ENCODE measurements at regions not wholly inside any gene's neighbourhood (a gene's known extent, or its start where the extent isn't known, plus 50 kb on each side); places are given as distances from the start of the nearest gene placed in this dataset.

DNA sequence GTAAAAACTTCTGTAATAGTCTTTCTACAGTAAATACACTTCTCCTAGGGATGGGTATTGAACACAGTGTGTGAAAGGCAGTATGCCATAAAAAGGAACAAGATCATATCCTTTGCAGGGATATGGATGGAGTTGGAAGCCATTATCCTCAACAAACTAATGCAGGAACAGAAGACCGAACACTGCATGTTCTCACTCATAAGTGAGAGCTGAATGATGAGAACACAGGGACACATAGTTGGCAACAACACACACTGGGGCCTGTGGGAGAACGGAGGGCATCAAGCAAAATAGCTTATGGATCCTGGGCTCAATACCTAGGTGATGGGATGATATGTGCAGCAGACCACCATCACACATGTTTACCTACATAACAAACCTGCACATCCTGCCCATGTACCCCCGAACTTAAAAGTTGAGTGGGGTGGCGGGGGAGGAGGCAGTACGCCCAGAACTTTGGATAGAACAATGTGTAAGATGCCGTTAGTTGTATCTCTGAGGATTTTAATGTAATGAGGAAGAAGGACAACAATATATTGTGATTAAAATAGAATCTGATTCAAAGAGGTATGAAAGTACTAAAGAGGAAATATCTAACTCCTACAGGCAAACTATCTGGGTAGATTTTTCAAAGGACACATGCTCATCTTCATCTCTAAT is 183.2 kb downstream of the NDFIP2 start:
- DNase-seq (ENCODE audit: low read depth): no peak

DNA sequence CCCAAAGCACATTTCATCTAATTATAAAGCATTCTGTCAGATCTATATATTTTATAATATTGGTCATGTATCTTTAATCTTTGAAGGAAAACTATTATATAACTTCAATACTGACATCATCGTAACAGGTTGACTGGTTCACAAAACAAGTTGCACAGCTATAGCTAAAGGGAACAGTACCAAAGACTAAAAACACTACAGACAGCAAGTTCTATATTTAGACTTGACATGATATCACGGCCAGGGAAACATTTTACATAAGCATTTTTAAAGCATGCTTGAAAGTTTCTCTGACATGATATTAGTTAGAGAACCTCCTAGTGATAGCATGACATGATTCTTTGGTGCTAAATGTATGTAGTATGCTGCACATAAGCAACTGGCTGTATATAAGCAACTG is 182.5 kb downstream of the NDFIP2 start:
- no peak for DNase-seq (ENCODE audit: low read depth)

DNA sequence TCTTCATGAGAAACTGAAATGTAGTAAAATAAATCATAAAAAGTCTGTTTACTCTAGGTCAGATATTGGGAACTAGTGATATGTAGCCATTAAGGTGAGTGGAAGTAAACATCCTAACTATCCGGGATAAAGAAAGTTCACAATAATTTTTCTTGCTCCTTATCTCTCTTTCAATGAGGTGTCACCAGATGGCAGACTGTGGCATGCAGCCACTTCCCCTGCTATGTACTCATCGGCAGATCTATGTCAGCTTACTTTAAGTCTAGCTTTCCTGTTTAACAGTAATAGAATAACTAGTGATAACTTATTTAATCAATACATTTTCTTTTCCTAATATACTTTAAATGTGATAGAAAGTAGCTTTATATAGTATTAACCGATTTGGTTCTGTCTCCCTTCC is 181.9 kb downstream of the NDFIP2 start:
- DNase-seq (ENCODE audit: low read depth): no peak

DNA sequence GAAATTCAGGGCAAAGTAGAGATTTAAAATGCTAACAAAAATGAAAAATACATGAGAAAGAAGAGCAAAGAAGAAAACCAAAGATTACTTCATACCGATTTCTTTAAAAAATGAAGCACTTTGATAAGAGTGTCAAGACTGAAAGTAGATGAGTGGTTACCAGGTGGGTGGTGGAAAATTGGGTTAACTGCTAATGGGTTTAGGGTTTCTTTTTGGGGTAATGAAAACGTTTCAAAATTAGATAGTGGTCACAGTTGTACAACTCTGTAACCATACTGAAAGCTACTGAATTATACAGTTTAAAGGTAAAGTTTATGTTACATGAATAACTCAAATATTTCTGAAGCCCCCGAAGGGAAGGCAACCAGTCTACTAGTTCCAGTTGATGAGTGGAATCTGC is 179.4 kb downstream of the NDFIP2 start:
- DNase-seq (ENCODE audit: low read depth): no peak

DNA sequence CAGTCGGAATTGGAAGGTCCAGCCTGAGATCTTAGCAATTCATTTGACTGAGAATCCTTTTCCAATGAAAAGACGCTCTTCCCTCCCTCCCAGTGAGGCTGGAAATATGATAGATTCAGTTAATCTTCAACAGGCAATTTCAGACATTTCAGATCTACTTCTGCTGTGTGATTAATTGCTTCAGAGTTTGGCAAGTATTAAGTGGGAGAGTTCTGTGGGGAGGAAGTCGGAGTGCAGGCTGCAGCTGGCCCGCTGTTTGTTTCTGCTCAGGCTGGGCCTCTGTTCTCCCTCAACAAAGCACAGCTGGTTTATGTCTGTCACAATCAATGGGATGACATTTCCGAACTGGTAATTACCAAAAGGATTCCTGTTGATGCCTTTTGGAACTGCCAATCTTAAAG is 178.2 kb downstream of the NDFIP2 start:
- DNase-seq (ENCODE audit: low read depth): no peak

DNA sequence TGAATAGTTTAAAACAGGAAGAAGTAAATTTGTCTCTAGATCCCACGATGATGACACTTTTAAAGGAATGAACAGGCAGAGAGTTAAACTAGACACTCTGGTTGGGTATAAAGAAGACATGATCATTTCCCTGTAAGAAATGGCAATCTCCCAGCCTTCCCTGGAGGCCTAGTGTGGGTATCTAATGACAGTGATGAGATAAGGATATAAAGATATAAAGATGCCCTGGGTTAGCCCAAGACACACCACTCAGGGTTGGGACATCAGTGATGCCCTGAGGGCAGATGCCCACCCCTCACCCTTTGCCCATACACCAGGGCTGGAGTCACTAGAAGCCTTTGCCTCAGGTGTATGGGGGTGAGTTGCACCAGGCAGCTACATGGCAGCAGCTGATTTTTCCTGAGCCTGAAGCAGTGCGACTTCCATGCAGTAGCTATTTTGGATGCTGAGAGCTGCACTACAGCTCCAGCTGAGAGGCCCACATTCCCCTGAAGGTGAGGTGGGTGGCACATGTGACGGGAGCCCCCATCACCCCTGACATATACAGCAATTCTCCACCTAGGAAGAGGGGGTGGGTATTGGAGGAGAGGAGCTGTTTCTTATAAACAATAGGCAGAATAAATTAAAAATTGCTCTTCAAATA is 177.5 kb downstream of the NDFIP2 start:
- DNase-seq (ENCODE audit: low read depth): no peak

DNA sequence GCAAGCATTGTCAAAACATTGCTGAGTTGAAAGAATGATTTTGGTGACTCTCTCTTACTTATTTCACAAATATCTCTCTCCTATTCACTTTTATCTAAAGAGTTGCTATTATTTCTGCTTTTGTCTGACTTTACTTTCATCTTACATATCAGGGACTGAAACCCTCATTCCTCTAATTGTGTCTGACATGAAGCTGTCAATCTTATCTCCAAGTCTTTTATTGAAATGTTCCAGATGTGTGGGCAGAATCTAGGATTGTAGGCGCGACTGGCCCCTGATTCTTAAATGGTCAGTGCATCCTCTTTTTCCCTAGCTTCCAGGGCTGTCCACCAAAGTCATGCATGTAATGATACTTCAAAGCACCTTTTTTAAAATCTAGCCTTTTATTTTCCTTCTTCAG is 174.6 kb downstream of the NDFIP2 start:
- no peak for DNase-seq (ENCODE audit: low read depth)

DNA sequence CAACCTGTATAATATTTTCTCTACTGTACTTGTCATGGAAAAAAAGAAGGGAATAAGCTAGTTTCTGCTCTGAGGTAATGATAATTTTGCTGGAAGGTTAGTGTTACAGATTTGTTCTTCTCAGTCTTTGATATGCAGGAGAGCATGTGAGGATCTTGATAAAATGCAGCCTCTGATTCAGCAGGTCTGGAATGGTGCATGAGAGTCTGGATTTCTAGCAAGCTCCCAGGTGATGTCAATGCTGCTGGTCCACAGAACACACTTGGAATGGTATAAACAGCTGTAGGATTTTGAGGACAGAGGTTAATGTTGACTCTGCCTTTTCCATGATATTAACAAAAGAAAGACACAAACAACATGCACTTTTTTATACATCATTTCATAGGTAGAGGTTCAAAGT is 173.6 kb downstream of the NDFIP2 start:
- DNase-seq (ENCODE audit: low read depth): no peak

DNA sequence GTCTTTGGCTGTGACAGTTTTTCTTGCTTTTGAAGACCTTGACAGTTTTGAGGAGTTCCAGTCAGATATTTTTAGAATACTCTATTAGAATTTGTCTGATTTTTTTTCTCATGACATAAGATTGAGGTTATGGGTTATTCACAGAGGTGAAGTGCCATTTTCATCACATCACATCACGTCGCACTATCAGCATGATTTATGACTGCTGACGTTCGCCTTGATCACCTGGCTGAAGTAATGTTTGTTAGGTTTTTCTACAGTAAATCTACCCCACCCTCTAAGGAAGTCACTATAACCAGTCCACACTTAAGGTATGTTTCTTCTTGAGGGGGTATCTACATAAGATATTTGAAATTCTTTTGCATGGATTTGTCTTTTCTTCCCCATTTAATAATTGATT is 169.7 kb downstream of the NDFIP2 start:
- DNase-seq (ENCODE audit: low read depth): no peak

DNA sequence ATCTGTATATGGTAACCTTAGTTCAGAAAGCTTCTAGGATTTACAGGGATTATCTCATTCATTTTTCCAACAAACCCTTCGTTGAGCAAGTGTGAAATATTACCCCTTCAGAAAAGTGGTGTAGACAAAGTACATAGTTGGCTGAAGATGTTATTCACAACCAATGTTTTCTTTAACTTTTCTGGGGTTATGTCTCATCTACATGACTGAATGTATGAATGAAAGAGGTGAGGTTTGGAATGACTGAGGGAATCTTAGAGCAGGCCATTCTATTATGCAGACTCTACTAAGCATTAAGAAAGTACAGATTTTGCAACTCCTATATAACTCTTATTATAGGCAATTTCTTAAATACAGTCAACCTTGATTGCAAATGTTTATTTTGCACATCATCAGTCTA is 167.2 kb downstream of the NDFIP2 start:
- DNase-seq (ENCODE audit: low read depth): no peak

DNA sequence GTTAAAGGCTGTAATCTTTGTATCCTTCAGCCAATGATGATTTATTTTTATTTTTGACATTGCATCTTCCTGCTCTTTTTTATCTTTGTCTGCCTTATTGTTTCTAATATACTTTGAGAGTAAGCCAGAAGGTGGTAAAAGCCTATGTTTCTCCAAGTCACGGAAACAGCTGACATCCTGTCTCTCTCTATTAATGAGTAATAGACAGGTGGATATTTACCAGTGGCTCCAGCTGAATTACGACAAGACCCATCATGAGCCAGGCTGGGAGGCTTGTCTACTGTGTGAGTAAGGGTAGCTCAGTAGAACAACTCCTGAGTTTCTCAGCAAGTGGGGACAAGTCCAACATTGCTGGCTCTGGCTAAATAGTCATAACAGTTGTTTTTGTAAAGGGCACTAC is 166.6 kb downstream of the NDFIP2 start:
- DNase-seq (ENCODE audit: low read depth): no peak

DNA sequence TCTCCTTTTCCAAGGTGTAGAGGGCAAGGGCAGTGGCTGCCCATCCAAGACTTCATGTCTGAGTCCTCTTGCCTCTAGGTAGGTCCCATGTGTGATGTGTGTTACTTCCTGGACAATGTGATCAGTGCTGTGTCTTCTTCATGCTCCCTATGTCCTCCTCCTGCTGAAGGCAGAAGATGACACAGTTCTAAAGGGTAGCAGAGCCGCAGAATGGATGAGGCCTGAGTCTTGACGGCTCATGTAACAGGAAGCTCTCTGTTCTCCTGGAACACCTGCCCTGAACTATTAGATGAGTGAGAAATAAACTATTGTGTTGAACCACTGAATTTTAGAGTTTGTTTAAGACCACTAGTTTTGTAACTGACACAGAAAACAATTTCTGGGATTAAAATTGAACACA is 165.9 kb downstream of the NDFIP2 start:
- DNase-seq (ENCODE audit: low read depth): no peak

DNA sequence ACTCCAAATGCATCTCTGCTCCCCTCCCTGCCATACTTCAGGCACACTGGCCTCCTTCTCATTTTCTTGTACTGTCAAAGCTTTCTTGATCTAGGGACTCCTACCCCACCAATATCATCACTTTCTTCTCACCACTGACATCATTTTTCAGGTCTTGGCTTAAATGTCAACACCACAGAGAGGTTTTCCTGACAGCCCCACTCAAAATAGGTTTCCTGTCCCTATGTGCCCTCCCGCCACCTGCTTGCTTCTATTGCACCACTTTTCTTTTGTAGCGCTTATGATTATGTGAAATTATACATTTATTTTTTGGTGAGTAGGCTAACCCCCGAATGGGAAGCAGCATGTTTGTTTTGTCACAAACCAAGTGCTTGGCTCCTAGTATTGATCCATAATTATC is 164.6 kb downstream of the NDFIP2 start:
- DNase-seq (ENCODE audit: low read depth): no peak

DNA sequence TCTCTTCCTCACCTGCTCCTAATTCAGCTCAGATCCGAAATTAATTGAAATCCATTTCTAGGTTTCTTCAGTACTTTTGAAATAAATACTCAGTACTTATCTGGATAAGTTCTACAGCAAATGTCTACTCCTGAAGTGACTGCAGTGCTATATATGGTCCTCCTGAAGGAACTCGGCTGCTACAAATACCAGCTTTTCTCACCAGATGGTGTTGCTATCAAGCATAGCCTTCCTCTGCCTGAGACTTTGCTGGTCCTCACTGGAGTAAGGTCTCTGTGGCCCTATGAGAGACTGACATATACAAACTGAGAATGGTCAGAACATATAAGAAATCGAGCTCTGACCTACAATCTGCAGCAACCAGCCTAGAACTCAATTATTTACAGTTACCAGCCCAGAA is 161.6 kb downstream of the NDFIP2 start:
- no peak for DNase-seq (ENCODE audit: low read depth)

DNA sequence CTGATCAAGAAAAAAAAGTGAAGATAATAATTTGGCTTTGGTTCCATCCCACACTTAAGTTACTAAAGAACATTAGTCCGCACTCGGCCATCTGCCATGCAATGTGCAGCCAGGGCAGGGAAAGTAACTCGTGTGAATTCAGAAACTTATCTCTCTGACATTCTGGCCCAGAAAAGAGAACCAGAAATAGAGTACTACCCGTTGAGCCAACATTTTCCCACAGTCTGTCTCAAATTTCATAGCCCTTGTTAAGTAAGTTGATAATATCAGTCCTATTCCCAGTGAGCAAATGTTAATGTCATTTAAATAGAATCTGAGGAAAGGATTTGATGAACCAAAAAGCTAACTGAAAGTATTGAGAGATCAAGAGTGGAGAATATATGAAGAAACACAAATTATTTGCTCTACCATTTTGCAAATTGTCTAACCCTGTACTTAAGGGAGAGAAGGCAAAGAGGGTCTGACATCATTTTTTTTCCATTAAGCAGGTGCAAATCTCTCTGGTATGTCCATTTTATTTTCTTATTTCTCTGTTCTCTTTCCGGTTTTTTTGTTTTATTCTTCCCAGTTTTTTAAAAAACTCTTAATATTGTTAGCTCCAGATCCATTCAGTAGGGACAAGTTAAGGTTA is 156.3 kb downstream of the NDFIP2 start:
- no peak for DNase-seq (ENCODE audit: low read depth)

DNA sequence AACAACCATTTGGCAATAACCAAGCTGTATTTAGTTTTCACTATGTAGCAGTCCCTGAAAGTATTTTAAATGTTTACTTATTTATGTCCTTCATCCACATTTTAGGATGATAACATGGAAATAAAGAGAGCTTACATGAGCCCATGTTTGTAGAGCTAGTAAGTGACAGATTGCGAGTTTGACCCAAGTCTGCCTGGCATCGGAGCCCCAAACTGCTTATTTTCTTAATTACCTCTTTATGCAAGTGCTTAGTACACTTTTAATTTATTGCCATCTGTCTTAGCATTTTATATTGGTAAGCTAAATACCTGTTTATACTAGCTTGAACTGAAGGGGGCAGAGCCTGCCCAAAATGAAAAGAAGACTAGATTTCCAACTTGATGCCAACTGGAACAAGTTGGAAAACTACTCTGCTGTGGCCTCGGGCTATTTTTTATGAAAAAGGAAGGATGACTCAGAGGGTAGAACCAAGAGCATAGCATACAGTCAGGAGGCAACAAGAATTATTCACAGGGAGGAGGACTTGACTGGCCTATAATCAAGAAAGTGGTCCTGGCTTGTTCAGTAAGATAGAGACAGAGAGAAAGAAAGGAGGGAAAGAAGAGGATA is 150.2 kb downstream of the NDFIP2 start:
- no peak for DNase-seq (ENCODE audit: low read depth)

DNA sequence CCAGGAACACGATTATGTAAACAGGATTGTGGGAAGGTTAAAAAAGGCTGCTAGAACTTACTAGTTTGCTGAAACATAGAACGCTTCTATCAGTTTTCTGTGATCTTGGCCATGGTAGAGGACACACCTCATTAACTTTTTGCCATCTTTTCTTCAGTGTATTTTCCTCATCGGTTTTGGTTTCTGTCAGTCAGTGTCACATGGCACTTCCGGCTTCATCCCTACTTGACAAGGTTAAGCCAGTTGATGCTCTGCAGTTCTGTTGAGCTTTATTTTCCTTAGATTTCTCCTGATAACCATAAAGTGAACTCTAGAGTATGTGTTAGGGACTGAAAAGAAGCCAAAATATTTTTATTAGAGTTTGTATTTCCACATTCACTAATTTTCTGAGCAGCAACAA is 147.5 kb downstream of the NDFIP2 start:
- DNase-seq (ENCODE audit: low read depth): no peak

DNA sequence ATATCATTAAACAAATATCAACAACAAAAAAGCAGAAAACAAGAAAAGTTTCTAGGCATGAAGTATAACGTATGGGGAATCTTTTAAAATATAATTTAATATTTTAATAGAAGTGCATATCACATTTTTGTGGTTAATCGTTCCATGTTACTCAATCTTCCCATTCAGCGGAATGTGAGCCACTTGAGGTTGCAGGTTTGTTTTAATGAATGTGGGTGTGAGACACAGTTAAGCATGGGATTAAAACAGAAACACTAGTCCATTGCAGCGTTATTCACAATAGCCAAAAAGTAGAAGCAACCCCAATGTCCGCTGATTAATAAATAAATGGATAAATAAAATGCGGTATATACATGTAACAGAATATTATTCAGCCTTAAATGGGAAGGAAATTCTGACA is 146.0 kb downstream of the NDFIP2 start:
- no peak for DNase-seq (ENCODE audit: low read depth)

DNA sequence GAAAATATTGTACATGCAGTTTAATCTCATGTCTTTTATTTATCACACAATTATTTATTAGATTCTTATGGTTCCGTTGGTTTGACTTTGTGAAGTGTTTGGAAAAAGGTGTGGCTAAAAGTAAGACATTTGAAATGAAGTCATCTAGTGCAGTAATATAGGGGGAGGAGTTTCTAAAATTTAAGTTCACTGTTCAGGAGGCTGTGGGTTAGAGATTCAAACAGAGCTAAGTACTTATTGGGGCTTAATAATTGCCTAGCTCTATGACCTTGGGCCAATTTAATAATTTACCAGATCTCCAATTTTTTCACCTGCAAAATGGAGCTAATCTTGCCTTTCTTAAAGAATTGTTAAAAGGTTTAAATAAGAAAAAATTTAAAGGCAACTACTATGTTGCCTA is 144.6 kb downstream of the NDFIP2 start:
- DNase-seq (ENCODE audit: low read depth): no peak

DNA sequence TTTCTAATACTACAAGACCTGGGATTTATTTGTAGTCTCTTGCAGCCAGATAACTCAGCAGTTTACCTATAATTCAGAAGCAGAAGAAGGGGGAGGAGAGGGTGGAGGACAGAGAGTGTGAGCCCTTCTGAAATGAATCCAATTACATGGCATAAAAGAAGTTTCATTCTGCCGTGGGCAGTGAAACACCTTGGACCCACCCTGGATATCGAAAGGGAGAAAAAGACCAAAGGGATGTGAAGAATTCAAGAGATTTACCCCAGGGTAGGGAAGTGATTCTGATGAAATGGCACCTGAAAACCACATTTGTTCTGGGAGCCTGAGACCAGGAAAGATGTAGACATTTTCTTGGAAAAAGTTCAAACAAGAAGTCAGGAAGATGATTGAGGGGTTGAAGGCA is 140.9 kb downstream of the NDFIP2 start:
- no peak for DNase-seq (ENCODE audit: low read depth)

DNA sequence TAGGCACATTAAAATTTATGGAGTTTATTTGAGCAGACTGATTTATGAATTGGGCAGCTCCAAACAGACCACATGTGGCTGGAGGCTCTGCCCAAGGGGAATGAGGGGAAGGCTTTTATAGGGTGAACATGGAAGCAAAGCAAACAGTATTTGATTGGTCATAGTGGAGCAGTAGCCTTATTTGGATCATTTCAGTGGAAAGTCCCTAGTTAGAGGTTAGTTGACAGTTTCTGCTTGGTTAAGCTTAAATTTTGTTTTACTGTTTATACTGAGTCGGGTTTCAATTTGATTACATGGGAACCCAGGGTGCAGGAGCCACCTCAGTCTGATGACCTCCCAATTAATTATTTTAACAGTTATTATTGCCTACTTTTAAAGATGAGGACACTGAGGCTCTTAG is 140.5 kb downstream of the NDFIP2 start:
- DNase-seq (ENCODE audit: low read depth): no peak

DNA sequence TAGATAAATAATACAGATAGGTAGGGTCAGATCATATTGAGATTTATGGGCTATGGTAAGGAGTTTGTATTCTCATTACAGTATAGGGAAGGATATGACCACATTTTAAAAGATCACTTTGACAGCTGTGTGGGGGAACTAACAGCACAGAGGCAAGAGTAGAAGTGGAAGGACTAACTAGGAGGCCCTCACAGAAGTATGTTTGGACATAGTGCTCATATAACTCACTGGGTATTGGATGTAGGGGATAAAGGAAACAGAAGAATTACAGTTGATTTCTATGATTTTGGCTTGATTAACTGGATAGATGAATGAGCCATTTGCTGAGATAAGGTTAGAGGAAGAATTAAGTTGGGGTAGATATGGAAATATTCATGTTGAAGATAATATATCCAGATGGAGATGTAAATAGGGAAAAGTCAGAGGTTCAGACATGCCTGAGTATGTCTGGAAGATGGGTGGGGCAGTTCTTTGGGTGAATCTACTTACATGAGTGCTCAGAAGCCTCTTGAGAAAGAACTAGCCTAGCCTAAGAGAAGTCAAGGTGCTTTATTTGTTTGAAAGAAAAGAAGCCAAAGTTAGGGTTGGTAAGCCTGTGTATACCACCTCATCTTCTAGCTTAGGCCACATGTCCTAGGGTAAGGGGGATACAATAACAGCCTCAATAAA is 133.4 kb downstream of the NDFIP2 start:
- DNase-seq (ENCODE audit: low read depth): no peak

DNA sequence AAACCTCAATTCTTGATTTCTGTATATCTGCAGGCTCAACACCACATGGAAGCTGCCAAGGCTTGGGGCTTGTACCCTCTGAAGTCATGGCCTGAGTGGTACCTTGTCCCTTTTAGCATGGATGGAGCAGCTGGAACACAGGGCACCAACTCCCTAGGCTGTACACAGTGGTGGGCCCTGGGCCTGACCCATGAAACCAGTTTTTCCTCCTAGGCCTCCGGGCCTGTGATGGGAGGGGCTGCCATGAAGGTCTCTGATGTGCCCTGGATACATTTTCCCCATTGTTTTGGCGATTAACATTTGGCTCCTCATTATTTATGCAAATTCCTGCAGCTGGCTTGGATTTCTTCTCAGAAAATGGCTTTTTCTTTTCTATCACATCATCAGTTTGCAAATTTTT is 131.6 kb downstream of the NDFIP2 start:
- DNase-seq (ENCODE audit: low read depth): no peak
